NCI-H774 (cell line): ENCODE measurements at regions not wholly inside any gene's neighbourhood (a gene's known extent, or its start where the extent isn't known, plus 50 kb on each side); places are given as distances from the start of the nearest gene placed in this dataset.

ENCODE experiments used
- DNase-seq: peaks from one replicate; lab custom pipeline; 2025; lab: John Stamatoyannopoulos, UW

- DNase-seq = no peak
Observed at GRCh38 chr6:47116086-47116485, 74.0 kb upstream of the ADGRF1 start.

DNA sequence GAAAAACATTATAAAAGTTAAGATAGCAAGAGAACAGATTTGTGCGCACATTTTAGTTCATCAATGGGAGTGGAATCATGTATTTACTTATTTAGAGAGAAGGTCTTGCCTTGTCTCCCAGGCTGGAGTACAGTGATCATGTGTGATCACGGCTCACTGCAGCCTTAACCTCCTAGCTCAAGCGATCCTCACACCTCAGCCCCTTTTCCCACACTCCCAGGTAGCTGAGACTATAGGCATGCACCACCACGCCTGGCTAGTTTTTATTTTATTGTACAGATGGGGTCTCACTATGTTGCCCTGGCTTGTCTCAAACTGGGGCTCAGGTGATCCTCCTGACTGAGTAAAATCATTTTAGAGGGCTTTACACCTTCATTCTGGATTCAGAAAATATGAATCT, 72.3 kb upstream of the ADGRF1 start:
- DNase-seq = no peak

DNA sequence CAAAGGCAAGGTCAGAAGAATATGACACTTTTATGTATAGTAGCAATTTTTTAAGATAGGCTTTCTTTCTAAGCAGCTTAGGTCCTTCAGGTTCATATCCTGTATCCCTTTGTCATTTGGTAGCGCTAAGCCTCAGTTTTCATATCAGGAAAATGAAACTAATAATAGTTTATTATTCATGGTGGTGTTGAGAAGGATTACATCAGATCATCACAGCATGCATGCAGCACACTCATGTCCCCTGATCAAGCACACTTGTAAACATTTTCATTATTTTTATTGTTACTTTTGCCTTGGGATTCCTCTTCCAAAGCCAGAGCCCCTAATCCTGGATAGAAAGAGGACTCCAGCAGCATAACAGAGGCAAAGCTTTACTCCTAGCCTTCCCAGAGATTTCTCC, 70.2 kb upstream of the ADGRF1 start:
- no peak for DNase-seq

GRCh38 chr6:47111685-47112084, 69.6 kb upstream of the ADGRF1 start:
- DNase-seq = no peak

GRCh38 chr6:47109281-47109680, 67.1 kb upstream of the ADGRF1 start:
- no peak for DNase-seq

DNA sequence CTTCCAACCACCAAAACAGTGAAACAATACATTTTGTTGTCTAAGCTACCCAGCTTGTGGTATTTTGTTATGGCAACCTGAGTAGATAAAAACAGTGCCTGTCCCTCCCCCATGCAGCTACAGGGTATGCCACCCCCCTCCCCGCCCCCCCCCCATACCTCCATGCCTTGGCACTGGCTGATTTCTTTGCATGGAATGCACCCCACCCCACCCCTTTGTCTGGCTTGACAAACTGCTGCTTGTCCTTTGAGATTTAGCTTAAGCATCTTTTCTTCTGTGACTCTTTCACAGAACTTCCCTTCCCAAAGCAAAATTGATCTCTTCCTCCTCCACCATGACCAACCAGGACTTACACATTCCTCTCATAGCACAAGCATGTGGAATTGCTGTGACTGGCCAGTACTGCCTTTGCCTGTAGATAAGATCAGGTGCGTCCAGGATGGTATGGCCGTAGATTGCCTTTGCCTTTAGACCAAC, 64.6 kb upstream of the ADGRF1 start:
- DNase-seq = no peak

DNA sequence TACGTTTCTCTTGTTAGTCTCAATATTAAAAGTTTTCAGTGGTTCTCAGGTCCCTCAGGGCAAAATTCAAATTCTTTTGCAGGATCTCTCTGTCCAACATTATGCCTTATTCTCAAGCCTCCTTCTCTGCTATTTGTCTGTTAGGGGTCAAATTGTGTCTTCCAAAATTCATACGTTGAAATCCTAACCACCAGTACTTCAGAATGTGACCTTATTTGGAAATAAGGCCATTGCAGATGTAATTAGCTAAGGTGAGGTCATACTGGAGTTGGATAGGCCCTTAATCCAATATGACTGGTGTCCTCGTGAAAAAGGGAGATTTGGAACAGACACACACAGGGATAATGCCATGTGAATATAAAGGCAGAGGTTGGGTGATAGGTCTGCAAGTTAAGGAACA, 64.1 kb upstream of the ADGRF1 start:
- no peak for DNase-seq

DNA sequence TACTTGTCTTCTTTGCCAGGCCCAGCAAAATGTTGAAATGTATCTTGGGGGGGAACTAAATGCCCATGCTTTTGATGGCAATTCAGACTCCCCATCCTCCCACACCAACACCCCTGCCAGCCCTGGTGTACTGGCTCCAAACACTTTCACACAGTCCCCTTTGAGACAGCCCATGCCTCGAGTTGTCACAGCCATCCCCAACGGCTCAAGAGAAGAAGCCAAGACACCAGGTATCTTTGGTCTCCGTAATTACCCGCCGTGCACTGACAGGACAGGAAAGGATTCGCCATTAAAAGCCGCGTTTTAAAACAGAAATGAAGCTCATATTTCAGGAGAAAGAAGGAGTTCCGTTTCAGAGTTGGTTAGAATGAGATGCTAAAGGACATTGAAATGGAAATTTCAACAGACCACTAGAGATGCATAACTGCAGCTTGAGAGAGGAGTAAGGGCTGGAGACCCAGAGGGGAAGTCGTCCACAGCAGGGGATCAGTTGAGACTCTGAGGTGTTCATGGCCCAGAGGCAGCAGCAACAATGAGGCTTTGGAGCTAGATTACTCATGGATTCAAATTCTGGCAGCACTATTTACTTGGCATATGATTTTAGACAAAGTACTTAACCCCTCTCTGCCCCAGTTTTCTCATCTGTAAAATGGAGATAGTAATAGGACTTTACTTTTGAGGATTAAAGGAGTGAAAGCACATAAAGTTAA, 63.5 kb upstream of the ADGRF1 start:
- DNase-seq = no peak

GRCh38 chr6:47103931-47104330, 61.8 kb upstream of the ADGRF1 start:
- DNase-seq = no peak

- no peak for DNase-seq
Observed at GRCh38 chr6:47102331-47102730, 60.2 kb upstream of the ADGRF1 start.

DNA sequence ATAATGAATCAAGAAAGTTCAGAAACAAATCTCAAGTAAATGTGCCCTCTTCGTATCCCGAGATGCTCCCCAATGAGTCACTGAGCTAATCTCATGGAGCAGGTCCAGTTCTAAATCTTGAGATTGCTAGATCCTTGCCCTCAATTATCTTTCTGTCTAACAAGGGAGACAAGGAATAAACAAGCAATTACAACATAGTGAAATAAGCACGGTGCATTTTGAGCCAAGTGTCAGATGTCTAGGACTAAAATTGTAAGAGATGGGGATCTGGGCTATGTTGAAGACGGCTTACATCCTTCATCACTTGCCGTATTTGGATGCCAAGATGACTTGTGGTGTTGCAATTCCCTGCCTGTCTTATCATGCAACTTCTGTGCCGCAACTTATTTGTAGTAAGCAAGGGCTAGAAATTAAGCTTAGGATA, 56.5 kb upstream of the ADGRF1 start:
- DNase-seq = no peak

GRCh38 chr6:47097092-47097945, 55.2 kb upstream of the ADGRF1 start:
- DNase-seq = peak; percentile 78

- DNase-seq = no peak
Observed at GRCh38 chr6:47096211-47096895, 54.2 kb upstream of the ADGRF1 start.

DNA sequence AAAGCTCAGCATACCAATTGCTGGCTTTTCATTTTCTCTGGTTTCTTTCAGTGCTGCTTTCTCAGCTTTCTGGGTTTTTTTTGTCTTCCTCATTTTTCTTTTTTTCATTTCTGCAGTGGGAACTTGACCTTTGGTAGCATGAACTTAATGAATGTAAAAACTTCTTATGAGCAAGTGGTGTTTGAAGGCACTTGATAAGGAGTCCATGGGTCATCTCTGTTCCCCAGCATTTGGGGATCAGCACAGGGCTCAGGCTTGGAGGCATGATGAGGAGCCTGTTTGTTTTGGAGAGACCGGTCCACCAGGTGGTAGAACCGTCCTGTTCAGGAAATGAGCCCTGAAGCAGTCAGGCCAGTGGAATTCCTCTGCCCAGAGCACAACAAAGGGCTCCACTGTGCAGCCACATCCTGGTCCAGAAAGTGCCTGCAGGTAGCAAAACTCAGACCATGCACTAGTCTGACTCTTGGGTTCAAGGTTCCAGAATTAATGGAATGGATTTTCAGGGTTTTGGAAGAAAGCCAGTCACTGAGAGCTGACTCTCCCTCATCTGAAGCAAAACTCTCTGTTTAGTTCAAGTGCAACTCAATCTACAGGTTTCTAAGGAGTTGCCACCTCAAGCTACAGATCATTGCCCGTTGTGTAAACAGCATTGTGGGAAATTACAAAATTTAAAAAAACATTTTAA, 52.3 kb upstream of the ADGRF1 start:
- no peak for DNase-seq

GRCh38 chr6:47093169-47093568, 51.0 kb upstream of the ADGRF1 start:
- DNase-seq = no peak

- DNase-seq = no peak
Observed at GRCh38 chr6:47091886-47092668, 49.9 kb upstream of the ADGRF1 start.
